Ovary (tissue), 3 donors: ENCODE measurements at regions not wholly inside any gene's neighbourhood (a gene's known extent, or its start where the extent isn't known, plus 50 kb on each side); places are given as distances from the start of the nearest gene placed in this dataset.

Source experiments
- CTCF ChIP-seq, 3 donors: fragments of 450-650 bp in 2 of 3; fragments of 200-600 bp in 1 of 3; IDR thresholded peaks; one replicate each; pipeline versions ENCODE4 v1.5.1 to v1.8.0; 2016 to 2022; ENCODE audit warnings: antibody characterized with exemption in 3 of 3, mild to moderate bottlenecking in 1 of 3
- EP300 ChIP-seq: sonication (generic); formaldehyde crosslinking; IDR thresholded peaks from one replicate; pipeline ENCODE4 v1.6.1; 2017; ENCODE audit warnings: antibody characterized with exemption
- POLR2A ChIP-seq: fragments of 450-650 bp; IDR thresholded peaks from one replicate; pipeline ENCODE4 v1.6.1; 2017; ENCODE audit warnings: antibody characterized with exemption, mild to moderate bottlenecking, moderate library complexity
- donor health status: DM: no; HTN: no; CAD: no.

DNA sequence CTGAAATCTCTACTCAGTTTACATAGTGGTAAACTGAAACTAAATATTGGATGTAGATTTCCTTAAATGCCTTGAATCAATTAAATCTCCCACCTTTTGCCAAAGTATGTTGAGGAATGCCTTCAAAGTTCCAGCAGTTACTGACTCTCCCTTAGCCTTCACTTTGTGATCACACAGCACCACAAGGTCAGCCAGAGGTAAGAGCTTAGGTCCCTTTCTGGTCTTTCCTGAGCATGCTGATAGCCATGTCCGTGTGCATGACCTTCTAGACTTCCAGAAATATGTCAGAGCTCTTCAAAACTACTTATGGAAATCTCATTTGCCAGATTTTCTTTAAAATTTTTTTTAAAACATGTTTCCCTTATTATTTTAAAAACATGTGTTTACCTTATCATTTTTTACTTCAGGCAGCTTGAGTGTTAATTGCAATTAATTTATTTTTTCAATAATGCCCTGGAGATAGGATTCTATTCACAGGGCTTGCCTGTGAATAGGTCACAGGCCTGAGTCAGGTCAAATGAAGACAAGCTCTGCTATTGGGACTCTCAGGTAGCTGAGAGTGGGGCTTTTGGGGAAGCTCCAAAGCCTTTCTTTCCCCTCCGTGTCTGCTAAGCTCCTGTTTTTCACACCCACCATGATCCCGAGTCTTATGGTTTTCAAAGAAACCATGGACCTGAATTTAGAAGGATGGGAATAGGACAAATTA is 220.5 kb downstream of the CXCL12 start:
- TF ChIP-seq POLR2A (no peak), CTCF (IDR thresholded peaks at IDR 0.05) (no peak), EP300 (no peak)
